HL-60 (cell line): ENCODE measurements at regions not wholly inside any gene's neighbourhood (a gene's known extent, or its start where the extent isn't known, plus 50 kb on each side); places are given as distances from the start of the nearest gene placed in this dataset.

Experiments
- CTCF ChIP-seq: IDR thresholded peaks from one replicate; pipeline ENCODE4 v1.5.1; 2011; ENCODE audit warnings: low read length, control low read depth, inconsistent platforms; ENCODE audit not compliant: insufficient read depth
- GABPA ChIP-seq: IDR thresholded peaks from 2 replicates; pipeline ENCODE4 v1.6.1; 2012; ENCODE audit warnings: low read depth
- POLR2AphosphoS5 ChIP-seq: IDR thresholded peaks from 2 replicates; pipeline ENCODE4 v1.6.1; 2012; ENCODE audit warnings: low read depth
- SPI1 ChIP-seq: IDR thresholded peaks from 2 replicates; pipeline ENCODE4 v1.6.1; 2012; ENCODE audit warnings: low read depth, mild to moderate bottlenecking, borderline replicate concordance

GRCh38 chr2:126345691-126346090, 310.3 kb upstream of the GYPC start:
- TF ChIP-seq CTCF (no peak), POLR2AphosphoS5 (no peak), GABPA (no peak), SPI1 (no peak)
